HepG2 (cell line): ENCODE measurements at regions not wholly inside any gene's neighbourhood (a gene's known extent, or its start where the extent isn't known, plus 50 kb on each side); places are given as distances from the start of the nearest gene placed in this dataset.

Experiments
- ATAC-seq: fragments of 200-7000 bp; cut with Tn5 transposase; 3 replicates; pipeline ENCODE4 v1.9.1; 2020; ENCODE audit warnings: mild to moderate bottlenecking, moderate library complexity
- BruUV-seq: library from RNA; stranded (reverse); fragments of 400-500 nt; replicated peaks from 2 replicates; lab custom pipeline; 2021; lab: Mats Ljungman, UMichigan
- CTCF ChIA-PET: fragments of 300-600 bp; formaldehyde crosslinking; extraction: SDS; loops from one replicate; lab custom pipeline; 2021; ENCODE audit warnings: low total read pairs, inconsistent platforms, low intra/inter-chr PET ratio; lab: Yijun Ruan, JAX
- POLR2A ChIA-PET: fragments of 350-600 bp; sonication (Branson Sonifier 250); formaldehyde crosslinking; loops from one replicate; lab custom pipeline; 2020; ENCODE audit warnings: antibody characterized with exemption, inconsistent platforms; lab: Yijun Ruan, JAX
- DNase-seq: peaks from one replicate; pipeline ENCODE4 v3.0.0-alpha.2; 2015; ENCODE audit warnings: low spot score
- FAIRE-seq: peaks from 3 replicates; lab custom pipeline; 2011; peaks lifted over from hg19 to GRCh38; lab: Jason Lieb, UNC
- H2AFZ ChIP-seq: one replicate; pipeline ENCODE4 v1.6.1; 2011; ENCODE audit warnings: low read length, inconsistent platforms
- H3K27ac ChIP-seq: fragments of 300-600 bp; 3 replicates; pipeline ENCODE4 v1.8.0; 2011; ENCODE audit warnings: mixed run types, mild to moderate bottlenecking, mixed read lengths, low read length, inconsistent platforms; ENCODE audit not compliant: insufficient read depth; ENCODE audit errors: extremely low read length
- H3K27me3 ChIP-seq, 2 experiments: fragments of 200-600 bp in 1 of 2; 2 replicates in 1 of 2; 3 replicates in 1 of 2; pipeline versions ENCODE4 v1.6.0 to v1.8.0; 2011; ENCODE audit warnings: low read length in 2 of 2, mild to moderate bottlenecking in 2 of 2, moderate library complexity in 2 of 2, inconsistent platforms in 1 of 2; ENCODE audit not compliant: insufficient read depth in 2 of 2, control insufficient read depth in 1 of 2
- H3K36me3 ChIP-seq, 2 experiments: fragments of 200-600 bp in 1 of 2; replicated peaks in 1 of 2; 2 replicates in 1 of 2; 3 replicates in 1 of 2; pipeline versions ENCODE4 v1.5.1 to v1.8.0; 2011; ENCODE audit warnings: low read length in 2 of 2, inconsistent platforms in 1 of 2; ENCODE audit not compliant: insufficient read depth in 2 of 2, control insufficient read depth in 1 of 2
- H3K4me1 ChIP-seq: 2 replicates; pipeline ENCODE4 v1.5.1; 2012; ENCODE audit warnings: low read length, inconsistent platforms; ENCODE audit not compliant: insufficient read depth
- H3K4me2 ChIP-seq: 2 replicates; pipeline ENCODE4 v1.6.0; 2011; ENCODE audit warnings: low read depth, low read length, inconsistent platforms
- H3K4me3 ChIP-seq, 3 experiments: fragments of 200-600 bp in 1 of 3; sonication (generic), shearing (Covaris generic) in 1 of 3; replicated peaks in 1 of 3; 2 replicates each; pipeline ENCODE4 v1.5.1; 2011 to 2016; ENCODE audit warnings: low read length in 3 of 3, inconsistent platforms in 2 of 3, low read depth in 2 of 3, mild to moderate bottlenecking in 2 of 3, control low read depth in 1 of 3, mixed read lengths in 1 of 3; ENCODE audit not compliant: insufficient read depth in 1 of 3
- H3K79me2 ChIP-seq: one replicate; pipeline ENCODE4 v1.6.1; 2011; ENCODE audit warnings: low read length, inconsistent platforms; ENCODE audit not compliant: insufficient read depth
- H3K9ac ChIP-seq: 2 replicates; pipeline ENCODE4 v1.6.0; 2011; ENCODE audit warnings: mild to moderate bottlenecking, low read depth, low read length, inconsistent platforms; ENCODE audit not compliant: insufficient read depth
- H3K9me3 ChIP-seq: 2 replicates; pipeline ENCODE4 v1.5.1; 2012; ENCODE audit warnings: mild to moderate bottlenecking, low read length
- H4K20me1 ChIP-seq: 2 replicates; pipeline ENCODE4 v1.6.0; 2011; ENCODE audit warnings: inconsistent platforms, mild to moderate bottlenecking, low read length, moderate library complexity; ENCODE audit not compliant: insufficient read depth
- GABPA ChIP-seq, 2 experiments: IDR thresholded peaks; 2 replicates each; pipeline ENCODE4 v1.6.1; 2011 to 2016; ENCODE audit warnings: low read depth in 2 of 2, low read length in 1 of 2, missing biosample characterization in 1 of 2, missing genetic modification characterization in 1 of 2
- HNRNPH1 ChIP-seq: fragments of 200-400 bp; formaldehyde crosslinking; optimal IDR thresholded peaks from 2 replicates; pipeline ENCODE3; 2017; ENCODE audit warnings: mild to moderate bottlenecking, low read depth, low read length
- KLF13 ChIP-seq: sonication (generic); formaldehyde crosslinking; IDR thresholded peaks from 2 replicates; pipeline ENCODE4 v1.4.0; 2020; ENCODE audit warnings: mild to moderate bottlenecking, missing genetic modification reagents
- NCOR1 ChIP-seq: fragments of 200-600 bp; sonication (generic); IDR thresholded peaks from 2 replicates; pipeline ENCODE4 v1.7.0; 2017; ENCODE audit warnings: antibody characterized with exemption, low read length, borderline replicate concordance
- NR3C1 ChIP-seq: sonication (generic); formaldehyde crosslinking; IDR thresholded peaks from 2 replicates; pipeline ENCODE4 v1.4.0; 2020; ENCODE audit warnings: missing genetic modification reagents
- PAF1 ChIP-seq: IDR thresholded peaks from 2 replicates; pipeline ENCODE4 v1.6.1; 2016; ENCODE audit warnings: missing genetic modification reagents, missing compliant biosample characterization
- PPARG ChIP-seq: conservative IDR thresholded peaks from 2 replicates; pipeline ENCODE4 v1.6.1; 2016; ENCODE audit warnings: missing biosample characterization, missing genetic modification reagents
- SNAPC2 ChIP-seq: sonication (generic); formaldehyde crosslinking; IDR thresholded peaks from 2 replicates; pipeline ENCODE4 v1.8.1; 2022; ENCODE audit warnings: mild to moderate bottlenecking, missing genetic modification reagents
- SOX5 ChIP-seq: IDR thresholded peaks from 2 replicates; pipeline ENCODE4 v1.6.1; 2016; ENCODE audit warnings: borderline replicate concordance
- SSRP1 ChIP-seq: IDR thresholded peaks from 2 replicates; pipeline ENCODE4 v1.6.1; 2016; ENCODE audit warnings: control low read depth
- SYNCRIP ChIP-seq: fragments of 200-400 bp; formaldehyde crosslinking; IDR thresholded peaks from 2 replicates; pipeline ENCODE4 v1.6.1; 2018; ENCODE audit warnings: mild to moderate bottlenecking, low read depth, low read length; ENCODE audit not compliant: insufficient read depth
- ZBTB38 ChIP-seq: sonication (generic); formaldehyde crosslinking; IDR thresholded peaks from 2 replicates; pipeline ENCODE4 v1.5.1; 2020; ENCODE audit warnings: mild to moderate bottlenecking, missing genetic modification reagents
- ZFYVE20 ChIP-seq: sonication (generic); formaldehyde crosslinking; IDR thresholded peaks from 2 replicates; pipeline ENCODE4 v1.8.0; 2023; ENCODE audit warnings: low read depth, mild to moderate bottlenecking, moderate library complexity, missing genetic modification reagents, borderline replicate concordance
- ZNF652 ChIP-seq: IDR thresholded peaks from 2 replicates; pipeline ENCODE4 v1.6.1; 2016; ENCODE audit warnings: low read depth, borderline replicate concordance
- ZNF790 ChIP-seq: sonication (generic); formaldehyde crosslinking; IDR thresholded peaks from 2 replicates; pipeline ENCODE4 v1.8.0; 2022; ENCODE audit warnings: missing genetic modification reagents, mild to moderate bottlenecking, borderline replicate concordance
- ZNF850 ChIP-seq: sonication (generic); formaldehyde crosslinking; conservative IDR thresholded peaks from 2 replicates; pipeline ENCODE4 v1.9.0; 2021; ENCODE audit warnings: mild to moderate bottlenecking, missing genetic modification reagents
- WGBS: methylation state at CpG from one replicate; pipeline ENCODE4 v1.1.6; 2017; ENCODE audit warnings: low lambda C conversion rate; 5-methylcytosine and 5-hydroxymethylcytosine counted together
- in situ Hi-C: cut with HindIII; loops from 2 replicates; pipeline ENCODE4 v1.10.0; 2017; ENCODE audit warnings: low pct_unique_long_range_greater_than_20kb; ENCODE audit not compliant: extremely low pct_ligation_motif_present
- intact Hi-C: fragments of 100-400 bp; cut with micrococcal nuclease; formaldehyde crosslinking; loops from one replicate; pipeline ENCODE4 v1.10.0; 2022; ENCODE audit not compliant: unreplicated experiment
- TF ChIP-seq, protein P1 (sequence below): IDR thresholded peaks from 2 replicates; pipeline ENCODE4 v1.6.1; 2012; ENCODE audit warnings: low read length, improper control_type of control experiment

DNA sequence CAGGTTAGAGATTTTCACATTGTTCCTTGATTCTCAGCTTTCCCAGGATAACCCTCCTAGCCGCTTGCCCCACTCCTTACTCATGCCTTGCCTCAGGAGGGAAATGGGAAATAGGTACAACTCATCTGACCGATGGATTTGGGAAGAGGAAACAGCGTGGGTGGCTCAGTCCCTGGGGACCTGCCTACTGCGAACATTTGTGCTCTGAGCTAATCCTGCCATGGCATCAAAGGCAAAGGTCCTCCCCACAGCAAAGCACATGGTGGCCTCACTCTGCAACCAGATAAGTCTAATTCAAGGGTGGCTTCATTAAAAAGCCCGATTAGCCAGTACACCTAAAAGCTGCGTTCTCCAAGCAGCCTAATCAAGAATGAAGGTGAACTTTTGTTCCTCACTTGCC is 82.4 kb upstream of the ADRA1B start:
- H3K4me3 ChIP-seq: no peak overlapping the region
- intact Hi-C loops: no loop called here
- no peaks in the 10 kb centered on the region for H3K79me2 ChIP-seq
- FAIRE-seq (no peak), ATAC-seq (no peak), DNase-seq (no peak)
- TF ChIP-seq NR3C1 (no peak), HNRNPH1 (no peak), KLF13 (CRISPR knock-in tag) (no peak), ZNF790 (CRISPR knock-in tag) (no peak), SOX5 (no peak)
- 3% methylated on average over 6 of the region's 6 CpGs for WGBS
- BruUV-seq: no TSS peak
- no peaks in the 10 kb centered on the region for H3K36me3 ChIP-seq
- no peak overlapping the region for H3K4me2 ChIP-seq
- H3K9me3 ChIP-seq: no peaks in the 10 kb centered on the region
- no peak overlapping the region for H2AFZ ChIP-seq
- no peak overlapping the region for H3K27ac ChIP-seq
- H4K20me1 ChIP-seq: no peaks in the 10 kb centered on the region
- H3K9ac ChIP-seq: no peak overlapping the region
- H3K4me1 ChIP-seq: no peaks in the 10 kb centered on the region
- POLR2A ChIA-PET: no interaction called here
- CTCF ChIA-PET: no interaction called here
- in situ Hi-C loops: no loop called here
- H3K27me3 ChIP-seq: no peaks in the 10 kb centered on the region

GRCh38 chr5:159835548-159835947 is 80.7 kb upstream of the ADRA1B start:
- Histone ChIP-seq H3K9me3 (no peaks in the 10 kb centered on the region), H3K4me3 (no peak overlapping the region), H3K36me3 (no peaks in the 10 kb centered on the region), H3K79me2 (no peaks in the 10 kb centered on the region), H4K20me1 (no peaks in the 10 kb centered on the region), H3K27me3 (no peaks in the 10 kb centered on the region), H3K9ac (no peak overlapping the region), H2AFZ (no peak overlapping the region), H3K4me2 (no peak overlapping the region), H3K4me1 (no peaks in the 10 kb centered on the region), H3K27ac (no peak overlapping the region)
- ATAC-seq: no peak
- BruUV-seq: no TSS peak
- POLR2A ChIA-PET: no interaction called here
- CTCF ChIA-PET: no interaction called here
- FAIRE-seq: no peak
- in situ Hi-C loops: no loop called here
- DNase-seq: no peak
- TF ChIP-seq GABPA (IDR thresholded peaks at IDR 0.05; ENCODE audit: low read depth, low read length) (no peak), GABPA (CRISPR knock-in tag; IDR thresholded peaks at IDR 0.05; ENCODE audit: low read depth) (no peak), ZNF652 (no peak), ZNF850 (CRISPR knock-in tag) (no peak), ZBTB38 (no peak), ZFYVE20 (CRISPR knock-in tag) (no peak), PAF1 (CRISPR knock-in tag) (no peak), SNAPC2 (no peak), SYNCRIP (no peak), PPARG (no peak), SSRP1 (CRISPR knock-in tag) (no peak), NCOR1 (no peak)
- TF ChIP-seq, protein P1, sequence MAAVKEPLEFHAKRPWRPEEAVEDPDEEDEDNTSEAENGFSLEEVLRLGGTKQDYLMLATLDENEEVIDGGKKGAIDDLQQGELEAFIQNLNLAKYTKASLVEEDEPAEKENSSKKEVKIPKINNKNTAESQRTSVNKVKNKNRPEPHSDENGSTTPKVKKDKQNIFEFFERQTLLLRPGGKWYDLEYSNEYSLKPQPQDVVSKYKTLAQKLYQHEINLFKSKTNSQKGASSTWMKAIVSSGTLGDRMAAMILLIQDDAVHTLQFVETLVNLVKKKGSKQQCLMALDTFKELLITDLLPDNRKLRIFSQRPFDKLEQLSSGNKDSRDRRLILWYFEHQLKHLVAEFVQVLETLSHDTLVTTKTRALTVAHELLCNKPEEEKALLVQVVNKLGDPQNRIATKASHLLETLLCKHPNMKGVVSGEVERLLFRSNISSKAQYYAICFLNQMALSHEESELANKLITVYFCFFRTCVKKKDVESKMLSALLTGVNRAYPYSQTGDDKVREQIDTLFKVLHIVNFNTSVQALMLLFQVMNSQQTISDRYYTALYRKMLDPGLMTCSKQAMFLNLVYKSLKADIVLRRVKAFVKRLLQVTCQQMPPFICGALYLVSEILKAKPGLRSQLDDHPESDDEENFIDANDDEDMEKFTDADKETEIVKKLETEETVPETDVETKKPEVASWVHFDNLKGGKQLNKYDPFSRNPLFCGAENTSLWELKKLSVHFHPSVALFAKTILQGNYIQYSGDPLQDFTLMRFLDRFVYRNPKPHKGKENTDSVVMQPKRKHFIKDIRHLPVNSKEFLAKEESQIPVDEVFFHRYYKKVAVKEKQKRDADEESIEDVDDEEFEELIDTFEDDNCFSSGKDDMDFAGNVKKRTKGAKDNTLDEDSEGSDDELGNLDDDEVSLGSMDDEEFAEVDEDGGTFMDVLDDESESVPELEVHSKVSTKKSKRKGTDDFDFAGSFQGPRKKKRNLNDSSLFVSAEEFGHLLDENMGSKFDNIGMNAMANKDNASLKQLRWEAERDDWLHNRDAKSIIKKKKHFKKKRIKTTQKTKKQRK: no peak
- intact Hi-C loops: no loop called here
